GM12878 (cell line): ENCODE measurements at regions not wholly inside any gene's neighbourhood (a gene's known extent, or its start where the extent isn't known, plus 50 kb on each side); places are given as distances from the start of the nearest gene placed in this dataset.

Source experiments
- ATAC-seq: fragments of 200-7000 bp; cut with Tn5 transposase; 3 replicates; pipeline ENCODE4 v1.9.1; 2020; ENCODE audit warnings: mild to moderate bottlenecking, moderate library complexity
- BruUV-seq: library from RNA; stranded (reverse); fragments of 400-500 nt; replicated peaks from 2 replicates; lab custom pipeline; 2021; lab: Mats Ljungman, UMichigan
- CTCF ChIA-PET: fragments of 300-600 bp; sonication (Branson Sonifier 250); formaldehyde crosslinking; extraction: SDS; loops from one replicate; lab custom pipeline; 2021; ENCODE audit warnings: inconsistent platforms; lab: Yijun Ruan, JAX
- POLR2A ChIA-PET: fragments of 350-600 bp; formaldehyde crosslinking; extraction: SDS; loops from one replicate; lab custom pipeline; 2021; ENCODE audit warnings: inconsistent platforms; lab: Charles Lee
- RAD21 ChIA-PET: fragments of 300-600 bp; sonication (Branson Sonifier 250); formaldehyde crosslinking; loops from one replicate; lab custom pipeline; 2023; ENCODE audit warnings: antibody characterized with exemption; ENCODE audit not compliant: unreplicated experiment; lab: Charles Lee
- SMC1A ChIA-PET: fragments of 300-600 bp; sonication (Branson Sonifier 250); formaldehyde crosslinking; loops from one replicate; lab custom pipeline; 2023; ENCODE audit not compliant: unreplicated experiment, uncharacterized antibody; lab: Charles Lee
- DNase-seq: peaks from one replicate; pipeline ENCODE4 v3.0.0-alpha.2; 2011; ENCODE audit warnings: low read depth, low spot score
- FAIRE-seq: peaks from 3 replicates; lab custom pipeline; 2011; peaks lifted over from hg19 to GRCh38; lab: Jason Lieb, UNC
- H2AFZ ChIP-seq: 2 replicates; pipeline ENCODE4 v1.6.0; 2011; ENCODE audit warnings: low read depth, low read length, control low read depth; ENCODE audit not compliant: control insufficient read depth
- H3K27ac ChIP-seq: 2 replicates; pipeline ENCODE4 v1.5.1; 2011; ENCODE audit warnings: control low read depth; ENCODE audit not compliant: control insufficient read depth, insufficient read depth
- H3K27me3 ChIP-seq, 2 experiments: replicated peaks in 1 of 2; 2 replicates each; pipeline versions ENCODE4 v1.6.0 to v1.6.1; 2011; ENCODE audit warnings: low read length in 1 of 2; ENCODE audit not compliant: control insufficient read depth in 2 of 2, insufficient read depth in 2 of 2
- H3K36me3 ChIP-seq, 2 experiments: 2 replicates each; pipeline ENCODE4 v1.5.1; 2011; ENCODE audit warnings: low read length in 1 of 2; ENCODE audit not compliant: control insufficient read depth in 2 of 2, insufficient read depth in 2 of 2
- H3K4me1 ChIP-seq: 2 replicates; pipeline ENCODE4 v1.6.1; 2011; ENCODE audit warnings: mild to moderate bottlenecking, low read length, moderate library complexity, mixed read lengths; ENCODE audit not compliant: control insufficient read depth, insufficient read depth
- H3K4me2 ChIP-seq: 2 replicates; pipeline ENCODE4 v1.6.0; 2011; ENCODE audit warnings: control low read depth; ENCODE audit not compliant: control insufficient read depth, insufficient read depth
- H3K4me3 ChIP-seq: fragments of 200-600 bp; sonication (generic); 2 replicates; pipeline ENCODE4 v1.5.1; 2016
- H3K79me2 ChIP-seq: 2 replicates; pipeline ENCODE4 v1.6.0; 2011; ENCODE audit warnings: low read length; ENCODE audit not compliant: control insufficient read depth, insufficient read depth
- H3K9ac ChIP-seq: 2 replicates; pipeline ENCODE4 v1.8.0; 2011; ENCODE audit warnings: low read length, control low read depth, mixed read lengths; ENCODE audit not compliant: control insufficient read depth, insufficient read depth
- H3K9me3 ChIP-seq: replicated peaks from 3 replicates; pipeline ENCODE4 v1.5.1; 2011; ENCODE audit warnings: mild to moderate bottlenecking, low read length; ENCODE audit not compliant: control insufficient read depth, insufficient read depth
- H4K20me1 ChIP-seq: 2 replicates; pipeline ENCODE4 v1.6.0; 2011; ENCODE audit not compliant: control insufficient read depth, insufficient read depth
- CEBPB ChIP-seq, 2 experiments: fragments of 150-350 bp in 1 of 2; IDR thresholded peaks; 2 replicates each; pipeline ENCODE4 v1.6.1; 2012 to 2014; ENCODE audit warnings: low read depth in 2 of 2, low read length in 2 of 2, borderline replicate concordance in 1 of 2, inconsistent platforms in 1 of 2
- DPF2 ChIP-seq: fragments of 450-650 bp; IDR thresholded peaks from 2 replicates; pipeline ENCODE4 v1.6.1; 2017; ENCODE audit warnings: mild to moderate bottlenecking
- MTA2 ChIP-seq: fragments of 450-650 bp; IDR thresholded peaks from 2 replicates; pipeline ENCODE4 v1.6.1; 2016; ENCODE audit warnings: low read depth, mild to moderate bottlenecking, moderate library complexity
- MTA3 ChIP-seq: IDR thresholded peaks from 2 replicates; pipeline ENCODE4 v1.6.1; 2012; ENCODE audit warnings: low read length, inconsistent platforms, borderline replicate concordance
- RELB ChIP-seq: fragments of 450-650 bp; IDR thresholded peaks from 2 replicates; pipeline ENCODE4 v1.6.1; 2017; ENCODE audit warnings: low read depth, mild to moderate bottlenecking, moderate library complexity
- WGBS: methylation state at CpG from one replicate; pipeline ENCODE4 v1.1.6; 2016; ENCODE audit warnings: low lambda C conversion rate; ENCODE audit not compliant: insufficient replicate concordance, insufficient coverage; ENCODE audit errors: missing lambda C conversion rate; 5-methylcytosine and 5-hydroxymethylcytosine counted together
- in situ Hi-C: fragments of 300-500 bp; cut with MboI; formaldehyde crosslinking; loops from 9 replicates; pipeline ENCODE4 v1.14.3; 2018; ENCODE audit warnings: mixed read lengths
- intact Hi-C: fragments of 100-400 bp; cut with micrococcal nuclease; formaldehyde crosslinking; loops from one replicate; pipeline ENCODE4 v1.14.2; 2022; ENCODE audit not compliant: unreplicated experiment

GRCh38 chr20:22368235-22368634 lies 216.1 kb downstream of the FOXA2 start:
- SMC1A ChIA-PET: no interaction called here
- no peak for TF ChIP-seq MTA3
- DNase-seq: no peak

GRCh38 chr20:22366631-22367030 lies 217.7 kb downstream of the FOXA2 start:
- Histone ChIP-seq H3K27me3 (peaks cover 0 to 7% of the 10 kb centered on the region in 2 experiments; a peak in 2 of 4 replicates), H4K20me1 (no peaks in the 10 kb centered on the region), H3K9me3 (no peaks in the 10 kb centered on the region), H3K4me2 (no peak overlapping the region), H3K27ac (no peak overlapping the region), H3K36me3 (no peaks in the 10 kb centered on the region), H3K79me2 (no peaks in the 10 kb centered on the region), H3K4me1 (peaks cover 3% of the 10 kb centered on the region), H2AFZ (no peak overlapping the region), H3K4me3 (no peak overlapping the region), H3K9ac (no peak overlapping the region)
- BruUV-seq: no TSS peak
- ChIA-PET RAD21 (no interaction called here), SMC1A (no interaction called here), POLR2A (no interaction called here), CTCF (no interaction called here)
- TF ChIP-seq RELB (no peak), DPF2 (no peak), CEBPB (IDR thresholded peaks at IDR 0.05; ENCODE audit: borderline replicate concordance in 1 of 2, low read depth in 2 of 2, low read length in 2 of 2) (no peak), MTA2 (no peak)
- ATAC-seq (no peak), FAIRE-seq (no peak), DNase-seq (no peak)
- intact Hi-C loops (no loop called here), in situ Hi-C loops (no loop called here)

More at GRCh38 chr20:22368235-22368634, 216.1 kb downstream of the FOXA2 start:
- Histone ChIP-seq H3K27ac (no peak overlapping the region), H4K20me1 (no peaks in the 10 kb centered on the region), H3K27me3 (peaks cover 0 to 7% of the 10 kb centered on the region in 2 experiments; a peak in 2 of 4 replicates), H3K36me3 (no peaks in the 10 kb centered on the region), H3K9ac (no peak overlapping the region), H3K4me3 (no peak overlapping the region), H3K79me2 (no peaks in the 10 kb centered on the region), H3K9me3 (no peaks in the 10 kb centered on the region), H3K4me2 (no peak overlapping the region), H2AFZ (no peak overlapping the region), H3K4me1 (peaks cover 5% of the 10 kb centered on the region)
- ATAC-seq (no peak), FAIRE-seq (no peak)
- ChIA-PET POLR2A (no interaction called here), RAD21 (no interaction called here), CTCF (no interaction called here)
- BruUV-seq: no TSS peak
- in situ Hi-C loops: no loop called here
- WGBS: 8% methylated on average over 4 of the region's 4 CpGs
- intact Hi-C loops: no loop called here
